Naive thymus-derived CD4-positive, alpha-beta T cell (primary cell): ENCODE measurements at regions not wholly inside any gene's neighbourhood (a gene's known extent, or its start where the extent isn't known, plus 50 kb on each side); places are given as distances from the start of the nearest gene placed in this dataset.
A peak's percentile ranks its signal among the peaks of the same experiment; 100 is the strongest.

Source experiments
- ATAC-seq: fragments of 150-1000 bp; cut with Tn5 transposase; 2 replicates; pipeline ENCODE4 v1.10.0; 2021; ENCODE audit warnings: mild to moderate bottlenecking, moderate library complexity
- CTCF ChIA-PET: fragments of 350-600 bp; sonication (Branson Sonifier 250); formaldehyde crosslinking; loops from one replicate; lab custom pipeline; 2021; ENCODE audit warnings: antibody characterized with exemption; lab: Charles Lee
- POLR2A ChIA-PET: fragments of 350-600 bp; sonication (Branson Sonifier 250); formaldehyde crosslinking; loops from one replicate; lab custom pipeline; 2021; ENCODE audit warnings: antibody characterized with exemption, inconsistent platforms; lab: Charles Lee
- DNase-seq, 9 donors: peaks; one replicate each; pipeline versions ENCODE4 v3.0.0 to v3.0.0-alpha.2; 2020 to 2022; ENCODE audit warnings: mixed read lengths in 1 of 9
- H3K27ac ChIP-seq: one replicate; pipeline ENCODE4 v1.7.0; 2013; ENCODE audit warnings: mild to moderate bottlenecking, low read depth, low read length, moderate library complexity
- H3K27me3 ChIP-seq, 2 donors: one replicate each; pipeline ENCODE4 v1.7.0; 2013; ENCODE audit warnings: low read length in 2 of 2, mild to moderate bottlenecking in 2 of 2, moderate library complexity in 2 of 2; ENCODE audit not compliant: control insufficient read depth in 2 of 2, insufficient read depth in 2 of 2
- H3K36me3 ChIP-seq, 3 experiments: 1 replicate in 2 of 3; 2 replicates in 1 of 3; pipeline ENCODE4 v1.7.0; 2013; ENCODE audit warnings: low read length in 3 of 3, mild to moderate bottlenecking in 3 of 3, moderate library complexity in 1 of 3; ENCODE audit not compliant: insufficient read depth in 3 of 3, control insufficient read depth in 2 of 3
- H3K4me1 ChIP-seq, 2 donors: one replicate each; pipeline ENCODE4 v1.7.0; 2013; ENCODE audit warnings: low read length in 2 of 2, mild to moderate bottlenecking in 2 of 2, moderate library complexity in 1 of 2; ENCODE audit not compliant: control insufficient read depth in 2 of 2, insufficient read depth in 2 of 2
- H3K4me3 ChIP-seq: 2 replicates; pipeline ENCODE4 v1.7.0; 2013; ENCODE audit warnings: mild to moderate bottlenecking, low read length
- H3K9me3 ChIP-seq, 3 experiments: 1 replicate in 2 of 3; 2 replicates in 1 of 3; pipeline ENCODE4 v1.7.0; 2013; ENCODE audit warnings: low read length in 3 of 3; ENCODE audit not compliant: control insufficient read depth in 2 of 3
- H3K27ac Mint-ChIP-seq, 9 donors: one replicate each; pipeline ENCODE4 v1.8.0; 2020 to 2022; ENCODE audit warnings: mixed read lengths in 9 of 9, mild to moderate bottlenecking in 8 of 9, moderate library complexity in 5 of 9, inconsistent platforms in 2 of 9
- H3K27me3 Mint-ChIP-seq, 5 donors: one replicate each; pipeline ENCODE4 v1.8.0; 2021 to 2022; ENCODE audit warnings: mixed read lengths in 5 of 5, mild to moderate bottlenecking in 1 of 5
- H3K36me3 Mint-ChIP-seq, 5 donors: one replicate each; pipeline ENCODE4 v1.8.0; 2020 to 2022; ENCODE audit warnings: mixed read lengths in 5 of 5, mild to moderate bottlenecking in 3 of 5, inconsistent platforms in 1 of 5
- H3K4me1 Mint-ChIP-seq, 7 donors: one replicate each; pipeline ENCODE4 v1.8.0; 2020 to 2022; ENCODE audit warnings: mixed read lengths in 7 of 7, mild to moderate bottlenecking in 3 of 7, inconsistent platforms in 1 of 7
- H3K4me3 Mint-ChIP-seq, 10 donors: one replicate each; pipeline ENCODE4 v1.8.0; 2020 to 2022; ENCODE audit warnings: mild to moderate bottlenecking in 10 of 10, mixed read lengths in 10 of 10, moderate library complexity in 6 of 10, inconsistent platforms in 2 of 10
- H3K9me3 Mint-ChIP-seq, 11 donors: one replicate each; pipeline ENCODE4 v1.8.0; 2020 to 2022; ENCODE audit warnings: mixed read lengths in 11 of 11, mild to moderate bottlenecking in 4 of 11, inconsistent platforms in 1 of 11, moderate library complexity in 1 of 11
- intact Hi-C, 2 donors: fragments of 100-400 bp; cut with micrococcal nuclease; formaldehyde crosslinking; loops; one replicate each; pipeline ENCODE4 v1.15.1; 2023

DNA sequence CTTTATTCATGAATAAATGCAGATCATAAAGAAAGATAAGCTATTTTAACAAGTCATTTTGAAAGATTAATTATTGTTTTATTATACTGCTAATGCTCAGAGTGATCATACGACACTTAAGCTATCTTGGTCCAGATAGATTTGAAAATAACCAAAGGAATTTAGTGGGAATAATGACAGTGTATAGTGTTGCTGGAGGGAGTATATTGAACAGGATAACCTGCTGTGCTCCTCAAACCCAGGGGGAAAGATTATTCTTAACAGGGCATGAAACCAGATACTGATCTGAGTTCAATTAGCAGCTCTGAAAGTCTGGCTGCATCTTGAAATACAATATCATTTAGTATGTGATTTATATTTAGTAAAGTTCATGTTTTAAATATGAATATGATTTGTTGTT, 216.3 kb upstream of the ITGA4 start:
- ATAC-seq (no peak), DNase-seq (no peak)
- Mint-ChIP-seq H3K27me3 (no peaks in the 10 kb centered on the region), H3K9me3 (peaks cover 0 to 13% (median 2%) of the 10 kb centered on the region in 11 donors), H3K36me3 (peaks cover 7 to 42% (median 20%) of the 10 kb centered on the region in 5 donors), H3K4me1 (peaks cover 18 to 58% (median 56%) of the 10 kb centered on the region in 7 donors), H3K27ac (peak overlapping the region in 6 of 9 donors; percentile 18 to 85 (median 49)), H3K4me3 (peak overlapping the region in 3 of 10 donors; percentile 22 to 39 (median 22))
- intact Hi-C loops = loop anchor here (2.0 to 5.0 kb wide), 2 partner anchors 14 to 41 kb away; no protein-coding TSS in a partner anchor
- no peak overlapping the region for H3K27ac ChIP-seq
- no peaks in the 10 kb centered on the region for H3K27me3 ChIP-seq
- no peak overlapping the region for H3K4me3 ChIP-seq
- H3K9me3 ChIP-seq = no peaks in the 10 kb centered on the region
- CTCF ChIA-PET = interaction anchor here (0.8 to 1.0 kb wide), 2 partner anchors 94 to 136 kb away, joined by 3 to 4 read pairs; no protein-coding TSS in a partner anchor
- no peaks in the 10 kb centered on the region for H3K36me3 ChIP-seq
- POLR2A ChIA-PET = interaction anchor here (1.0 to 1.2 kb wide), 3 partner anchors 21 to 115 kb away, joined by 3 to 4 read pairs (median 3); no protein-coding TSS in a partner anchor
- H3K4me1 ChIP-seq = peaks cover 9 to 14% of the 10 kb centered on the region in 2 donors

DNA sequence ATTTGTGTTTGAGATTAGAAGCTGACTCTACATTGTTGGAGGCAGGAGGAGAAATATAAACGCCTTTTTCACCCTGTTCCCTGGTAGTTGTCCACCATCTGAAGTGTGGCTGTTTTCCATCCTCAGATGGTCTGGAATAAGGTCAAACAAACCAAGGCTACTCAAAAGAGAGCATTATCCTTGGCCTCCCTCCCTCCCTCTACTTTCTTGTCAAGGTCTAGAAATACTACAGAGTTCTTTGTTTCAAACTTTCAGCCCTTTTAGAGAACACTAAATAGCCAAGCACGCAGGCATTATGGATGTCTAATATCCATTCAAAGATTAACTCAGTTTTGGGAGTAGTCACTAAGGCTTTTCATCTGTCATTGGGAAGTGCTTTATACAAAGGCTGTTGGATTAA, 215.8 kb upstream of the ITGA4 start:
- Histone ChIP-seq H3K4me3 (no peak overlapping the region), H3K27ac (no peak overlapping the region), H3K4me1 (peaks cover 5 to 14% of the 10 kb centered on the region in 2 donors), H3K27me3 (no peaks in the 10 kb centered on the region), H3K36me3 (no peaks in the 10 kb centered on the region), H3K9me3 (no peaks in the 10 kb centered on the region)
- CTCF ChIA-PET = interaction anchor here (0.6 kb wide), 1 partner anchor 66 kb away, joined by 3 read pairs; no protein-coding TSS in a partner anchor
- intact Hi-C loops = loop anchor here (2.0 to 5.0 kb wide), 2 partner anchors 15 to 41 kb away; no protein-coding TSS in a partner anchor
- peaks cover 0 to 13% (median 2%) of the 10 kb centered on the region in 11 donors for H3K9me3 Mint-ChIP-seq
- DNase-seq = no peak
- H3K4me3 Mint-ChIP-seq = peak overlapping the region in 5 of 10 donors; percentile 5 to 51 (median 22)
- H3K36me3 Mint-ChIP-seq = peaks cover 7 to 40% (median 19%) of the 10 kb centered on the region in 5 donors
- H3K27ac Mint-ChIP-seq = peak overlapping the region; percentile 18 to 87 (median 80)
- H3K27me3 Mint-ChIP-seq = no peaks in the 10 kb centered on the region
- H3K4me1 Mint-ChIP-seq = peaks cover 18 to 58% (median 56%) of the 10 kb centered on the region in 7 donors
- POLR2A ChIA-PET = interaction anchor here (1.0 to 1.1 kb wide), 2 partner anchors 20 to 100 kb away, joined by 3 read pairs; no protein-coding TSS in a partner anchor
- ATAC-seq = no peak

DNA sequence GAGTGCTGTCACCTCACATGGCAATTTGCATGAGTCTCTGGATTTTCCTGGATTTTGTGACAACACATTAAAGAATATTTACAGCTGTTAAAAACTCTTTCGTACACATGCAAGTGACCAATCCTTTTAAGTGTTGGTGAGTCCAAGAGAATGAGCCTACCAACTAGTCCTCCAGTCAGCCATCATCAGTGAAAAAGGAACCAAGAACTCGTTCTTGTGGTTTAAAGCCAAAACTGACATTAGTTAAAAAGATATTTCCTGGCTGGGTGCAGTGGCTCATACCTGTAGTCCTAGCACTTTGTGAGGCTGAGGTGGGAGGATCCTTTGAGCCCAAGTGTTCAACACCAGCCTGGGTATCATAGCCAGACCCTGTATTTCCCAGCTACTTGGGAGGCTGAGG, 215.4 kb upstream of the ITGA4 start:
- no peak for DNase-seq
- peak overlapping the region in 6 of 9 donors; percentile 33 to 82 (median 72) for H3K27ac Mint-ChIP-seq
- peaks cover 6 to 40% (median 15%) of the 10 kb centered on the region in 5 donors for H3K36me3 Mint-ChIP-seq
- ATAC-seq = no peak
- Histone ChIP-seq H3K27ac (no peak overlapping the region), H3K27me3 (no peaks in the 10 kb centered on the region), H3K4me1 (peaks cover 5 to 14% of the 10 kb centered on the region in 2 donors), H3K9me3 (no peaks in the 10 kb centered on the region), H3K36me3 (no peaks in the 10 kb centered on the region), H3K4me3 (no peak overlapping the region)
- H3K9me3 Mint-ChIP-seq = peaks cover 0 to 12% (median 2%) of the 10 kb centered on the region in 11 donors
- intact Hi-C loops = loop anchor here (2.0 to 5.0 kb wide), 3 partner anchors 15 to 41 kb away; no protein-coding TSS in a partner anchor
- POLR2A ChIA-PET = interaction anchor here (0.6 kb wide), 1 partner anchor 8 kb away, joined by 3 read pairs; no protein-coding TSS in a partner anchor
- H3K4me3 Mint-ChIP-seq = peak overlapping the region in 4 of 10 donors; percentile 3 to 22 (median 12)
- CTCF ChIA-PET = interaction anchor here (0.6 kb wide), 1 partner anchor 66 kb away, joined by 3 read pairs; no protein-coding TSS in a partner anchor
- H3K4me1 Mint-ChIP-seq = peaks cover 18 to 56% (median 55%) of the 10 kb centered on the region in 7 donors
- no peaks in the 10 kb centered on the region for H3K27me3 Mint-ChIP-seq

DNA sequence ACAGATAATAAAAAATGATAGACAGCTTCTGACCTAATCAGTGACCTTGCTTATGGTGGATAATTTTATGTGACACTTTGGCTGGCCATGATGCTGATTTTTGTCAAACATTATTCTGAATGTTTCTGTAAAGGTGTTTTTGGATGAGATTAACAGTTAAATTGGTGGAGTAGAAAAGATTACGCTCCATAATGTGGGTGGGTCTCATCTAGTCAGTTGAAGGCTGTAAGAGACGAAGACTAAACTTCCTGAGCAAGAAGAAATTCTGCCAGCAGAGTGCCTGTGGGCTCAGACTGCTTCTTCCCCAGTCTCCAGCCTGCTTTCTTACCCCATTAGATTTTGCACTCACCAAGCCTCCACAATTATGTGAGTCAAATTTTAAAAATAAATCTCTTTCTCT, 214.9 kb upstream of the ITGA4 start:
- H3K4me1 ChIP-seq = peaks cover 5 to 14% of the 10 kb centered on the region in 2 donors
- H3K4me3 ChIP-seq = no peak overlapping the region
- Mint-ChIP-seq H3K9me3 (peaks cover 0 to 8% (median 0%) of the 10 kb centered on the region in 11 donors), H3K4me3 (peak overlapping the region in 2 of 10 donors; percentile 3 to 22), H3K4me1 (peaks cover 18 to 52% (median 50%) of the 10 kb centered on the region in 7 donors), H3K27ac (peak overlapping the region in 7 of 9 donors; percentile 14 to 74 (median 44)), H3K36me3 (peaks cover 2 to 38% (median 13%) of the 10 kb centered on the region in 5 donors), H3K27me3 (no peaks in the 10 kb centered on the region)
- no peaks in the 10 kb centered on the region for H3K9me3 ChIP-seq
- H3K27me3 ChIP-seq = no peaks in the 10 kb centered on the region
- intact Hi-C loops = loop anchor here in 1 of 2 donors (2.0 to 5.0 kb wide), 2 partner anchors 17 to 40 kb away; no protein-coding TSS in a partner anchor
- H3K27ac ChIP-seq = no peak overlapping the region
- CTCF ChIA-PET = interaction anchor here (0.6 to 1.7 kb wide), 2 partner anchors 8 to 66 kb away, joined by 3 to 5 read pairs; no protein-coding TSS in a partner anchor
- DNase-seq (no peak), ATAC-seq (no peak)
- no peaks in the 10 kb centered on the region for H3K36me3 ChIP-seq
- POLR2A ChIA-PET = interaction anchor here (0.6 kb wide), 1 partner anchor 8 kb away, joined by 3 read pairs; no protein-coding TSS in a partner anchor

- Mint-ChIP-seq H3K4me3 (no peak overlapping the region), H3K9me3 (peaks cover 0 to 7% (median 0%) of the 10 kb centered on the region in 11 donors), H3K4me1 (peaks cover 18 to 45% (median 43%) of the 10 kb centered on the region in 7 donors), H3K36me3 (peaks cover 0 to 36% (median 19%) of the 10 kb centered on the region in 5 donors), H3K27ac (no peak overlapping the region), H3K27me3 (no peaks in the 10 kb centered on the region)
- H3K27ac ChIP-seq = no peak overlapping the region
- ATAC-seq (no peak), DNase-seq (no peak)
- CTCF ChIA-PET = interaction anchor here (0.6 to 1.7 kb wide), 2 partner anchors 9 to 13 kb away, joined by 4 to 5 read pairs; no protein-coding TSS in a partner anchor
- no peaks in the 10 kb centered on the region for H3K9me3 ChIP-seq
- H3K27me3 ChIP-seq = no peaks in the 10 kb centered on the region
- peaks cover 5 to 14% of the 10 kb centered on the region in 2 donors for H3K4me1 ChIP-seq
- POLR2A ChIA-PET = interaction anchor here (0.6 kb wide), 1 partner anchor 51 kb away, joined by 3 read pairs; no protein-coding TSS in a partner anchor
- no peaks in the 10 kb centered on the region for H3K36me3 ChIP-seq
- intact Hi-C loops = loop anchor here in 1 of 2 donors (2.0 to 5.0 kb wide), 2 partner anchors 15 to 39 kb away; no protein-coding TSS in a partner anchor
- H3K4me3 ChIP-seq = no peak overlapping the region
Observed at GRCh38 chr2:181243319-181243718, 213.9 kb upstream of the ITGA4 start.

GRCh38 chr2:181250691-181251090, 206.5 kb upstream of the ITGA4 start:
- intact Hi-C loops = loop anchor here in 1 of 2 donors (2.0 kb wide), 1 partner anchor 16 kb away; no protein-coding TSS in a partner anchor
- Histone ChIP-seq H3K9me3 (no peaks in the 10 kb centered on the region), H3K36me3 (no peaks in the 10 kb centered on the region), H3K4me3 (no peak overlapping the region), H3K27ac (no peak overlapping the region), H3K27me3 (no peaks in the 10 kb centered on the region), H3K4me1 (peaks cover 5 to 12% of the 10 kb centered on the region in 2 donors)
- peaks cover 15 to 34% (median 23%) of the 10 kb centered on the region in 7 donors for H3K4me1 Mint-ChIP-seq
- peak overlapping the region in 2 of 9 donors; percentile 6 to 42 for H3K27ac Mint-ChIP-seq
- peaks cover 0 to 8% (median 0%) of the 10 kb centered on the region in 11 donors for H3K9me3 Mint-ChIP-seq
- no peaks in the 10 kb centered on the region for H3K27me3 Mint-ChIP-seq
- ChIA-PET CTCF (no interaction called here), POLR2A (interaction anchor here (0.9 to 1.0 kb wide), 2 partner anchors 9 to 11 kb away, joined by 3 read pairs; no protein-coding TSS in a partner anchor)
- no peak for DNase-seq
- peaks cover 10 to 40% (median 11%) of the 10 kb centered on the region in 5 donors for H3K36me3 Mint-ChIP-seq
- ATAC-seq = no peak
- no peak overlapping the region for H3K4me3 Mint-ChIP-seq
